ENCODE measurements at regions not wholly inside any gene's neighbourhood (a gene's known extent, or its start where the extent isn't known, plus 50 kb on each side); places are given as distances from the start of the nearest gene placed in this dataset.
"Not testable (repeated sequence)": the region's sequence is repeated elsewhere in the genome, so short reads cannot be mapped to it uniquely, and the experiment has no call there.

DNA sequence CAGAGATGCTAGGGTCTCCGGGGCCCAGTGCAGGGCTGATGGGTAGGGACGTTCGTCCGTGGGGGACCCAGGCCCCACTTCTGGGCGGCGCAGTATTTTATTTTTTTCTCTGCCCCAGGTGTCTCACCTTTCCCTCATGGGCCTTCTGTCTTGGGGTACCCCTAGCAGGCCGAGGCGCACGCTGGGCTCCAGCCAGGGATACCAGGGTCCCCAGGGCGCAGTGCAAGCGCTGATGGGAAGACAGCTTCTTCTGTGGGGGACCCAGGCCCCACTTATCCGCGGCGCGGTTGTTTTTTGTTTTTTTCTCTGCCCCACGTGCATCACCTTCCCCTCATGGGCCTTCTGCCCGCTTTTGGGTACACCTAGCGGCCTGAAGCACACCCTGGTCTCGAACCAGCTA is 1572.8 kb downstream of the TSPY10 start:
- CTCF ChIA-PET (ENCODE audit: partially characterized antibody); H4K8ac ChIP-seq (ENCODE audit: extremely low read depth, insufficient read depth, low read length); H2BK120ac ChIP-seq (replicated peaks; ENCODE audit: low read depth, low read length); H3K79me1 ChIP-seq (ENCODE audit: low read depth, low read length); H3K79me2 ChIP-seq (ENCODE audit: control insufficient read depth in 1 of 2, insufficient read depth in 2 of 2, low read length in 2 of 2); H3K36me3 ChIP-seq (ENCODE audit: control insufficient read depth in 2 of 4, insufficient read depth in 4 of 4, low read length in 3 of 4); DNase-seq (ENCODE audit: low read depth in 1 of 2, low spot score in 2 of 2); H2BK12ac ChIP-seq (ENCODE audit: low read depth, low read length); H3K18ac ChIP-seq (ENCODE audit: extremely low read depth, low read length); H4K20me1 ChIP-seq (replicated peaks in 1 of 2; ENCODE audit: control insufficient read depth in 1 of 2, insufficient read depth in 2 of 2, low read length in 2 of 2); H2BK15ac ChIP-seq (ENCODE audit: low read length); H4K91ac ChIP-seq (replicated peaks; ENCODE audit: insufficient read length, low read length); H3K23me2 ChIP-seq (ENCODE audit: low read depth, low read length); H2BK5ac ChIP-seq (ENCODE audit: low read depth, low read length); H2AFZ ChIP-seq (ENCODE audit: low read length); H3K27me3 ChIP-seq (replicated peaks in 1 of 4; ENCODE audit: control insufficient read depth in 3 of 4, extremely low read depth in 1 of 4, insufficient read depth in 3 of 4, low read length in 3 of 4); FAIRE-seq; H2BK20ac ChIP-seq (ENCODE audit: low read length); H3K4me3 ChIP-seq (ENCODE audit: extremely low read depth in 1 of 4, insufficient read depth in 2 of 4, low read depth in 3 of 4, low read length in 4 of 4); H4K5ac ChIP-seq (ENCODE audit: insufficient read length, low read depth, low read length); H3K9ac ChIP-seq (replicated peaks in 1 of 4; ENCODE audit: extremely low read depth in 1 of 4, low read depth in 3 of 4, low read length in 3 of 4); H3K4me2 ChIP-seq (ENCODE audit: insufficient read depth in 1 of 2, low read depth in 2 of 2, low read length in 2 of 2); POLR2A ChIA-PET (ENCODE audit: partially characterized antibody); H2AK5ac ChIP-seq (ENCODE audit: low read depth, low read length); H3K56ac ChIP-seq (replicated peaks; ENCODE audit: insufficient read length, low read depth, low read length); H3K4me1 ChIP-seq (replicated peaks in 1 of 4; ENCODE audit: control insufficient read depth in 3 of 4, insufficient read depth in 4 of 4, low read length in 3 of 4); H3K27ac ChIP-seq (ENCODE audit: low read depth, low read length); H3K23ac ChIP-seq (ENCODE audit: insufficient read length); H3K4ac ChIP-seq (replicated peaks; ENCODE audit: insufficient read length, low read depth, low read length); H3K14ac ChIP-seq (ENCODE audit: insufficient read length): not testable (repeated sequence)
- peaks cover 3 to 66% of the 10 kb centered on the region in 2 experiments; a peak in 2 of 4 replicates for H3K9me3 ChIP-seq (ENCODE audit: insufficient read depth in 2 of 2, low read depth in 1 of 2, low read length in 1 of 2)
- 88% methylated on average over 6 of the region's 19 CpGs; no CpG with 5 or more reads in 1 of the 2 experiments for WGBS, 2 experiments (ENCODE audit: extremely low coverage in 1 of 2, insufficient coverage in 1 of 2, insufficient read length in 1 of 2, insufficient replicate concordance in 2 of 2, low coverage in 1 of 2, low lambda C conversion rate in 2 of 2, missing lambda C conversion rate in 1 of 2)

DNA sequence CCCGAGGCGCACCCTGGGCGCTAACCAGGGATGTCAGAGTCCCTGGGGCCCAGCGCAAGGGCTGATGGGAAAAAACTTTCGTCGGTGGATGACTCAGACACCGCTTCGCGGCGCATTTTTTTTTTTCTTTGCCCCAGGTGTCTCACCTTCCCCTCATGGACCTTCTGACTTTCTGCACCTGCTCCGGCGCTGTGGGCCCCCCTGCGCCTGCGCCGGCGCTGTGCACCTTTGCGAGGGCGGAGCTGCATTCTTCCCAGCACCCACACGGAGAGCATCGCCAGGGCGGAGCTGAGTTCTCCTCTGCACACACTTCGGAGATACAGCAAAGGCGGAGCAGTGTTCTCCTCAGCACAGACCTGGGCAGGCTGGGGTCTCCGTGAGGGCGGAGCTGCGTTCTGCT is 1575.3 kb downstream of the TSPY10 start:
- H3K79me1 ChIP-seq (ENCODE audit: low read depth, low read length); H4K8ac ChIP-seq (ENCODE audit: extremely low read depth, insufficient read depth, low read length); POLR2A ChIA-PET (ENCODE audit: partially characterized antibody); H3K4me1 ChIP-seq (replicated peaks in 1 of 4; ENCODE audit: control insufficient read depth in 3 of 4, insufficient read depth in 4 of 4, low read length in 3 of 4); H3K4me3 ChIP-seq (ENCODE audit: extremely low read depth in 1 of 4, insufficient read depth in 2 of 4, low read depth in 3 of 4, low read length in 4 of 4); H4K91ac ChIP-seq (replicated peaks; ENCODE audit: insufficient read length, low read length); H3K27me3 ChIP-seq (replicated peaks in 1 of 4; ENCODE audit: control insufficient read depth in 3 of 4, extremely low read depth in 1 of 4, insufficient read depth in 3 of 4, low read length in 3 of 4); H2AFZ ChIP-seq (ENCODE audit: low read length); H4K5ac ChIP-seq (ENCODE audit: insufficient read length, low read depth, low read length); H3K56ac ChIP-seq (replicated peaks; ENCODE audit: insufficient read length, low read depth, low read length); H2BK12ac ChIP-seq (ENCODE audit: low read depth, low read length); H3K18ac ChIP-seq (ENCODE audit: extremely low read depth, low read length); H3K36me3 ChIP-seq (ENCODE audit: control insufficient read depth in 2 of 4, insufficient read depth in 4 of 4, low read length in 3 of 4); H3K23me2 ChIP-seq (ENCODE audit: low read depth, low read length); CTCF ChIA-PET (ENCODE audit: partially characterized antibody); H2AK5ac ChIP-seq (ENCODE audit: low read depth, low read length); H3K23ac ChIP-seq (ENCODE audit: insufficient read length); DNase-seq (ENCODE audit: low read depth in 1 of 2, low spot score in 2 of 2); H2BK5ac ChIP-seq (ENCODE audit: low read depth, low read length); FAIRE-seq; H3K4me2 ChIP-seq (ENCODE audit: insufficient read depth in 1 of 2, low read depth in 2 of 2, low read length in 2 of 2); H2BK15ac ChIP-seq (ENCODE audit: low read length); H2BK20ac ChIP-seq (ENCODE audit: low read length); H2BK120ac ChIP-seq (replicated peaks; ENCODE audit: low read depth, low read length); H4K20me1 ChIP-seq (replicated peaks in 1 of 2; ENCODE audit: control insufficient read depth in 1 of 2, insufficient read depth in 2 of 2, low read length in 2 of 2); H3K14ac ChIP-seq (ENCODE audit: insufficient read length); H3K4ac ChIP-seq (replicated peaks; ENCODE audit: insufficient read length, low read depth, low read length); H3K79me2 ChIP-seq (ENCODE audit: control insufficient read depth in 1 of 2, insufficient read depth in 2 of 2, low read length in 2 of 2); H3K9ac ChIP-seq (replicated peaks in 1 of 4; ENCODE audit: extremely low read depth in 1 of 4, low read depth in 3 of 4, low read length in 3 of 4); H3K27ac ChIP-seq (ENCODE audit: low read depth, low read length): not testable (repeated sequence)
- 86% methylated on average over 11 of the region's 26 CpGs; no CpG with 5 or more reads in 1 of the 2 experiments for WGBS, 2 experiments (ENCODE audit: extremely low coverage in 1 of 2, insufficient coverage in 1 of 2, insufficient read length in 1 of 2, insufficient replicate concordance in 2 of 2, low coverage in 1 of 2, low lambda C conversion rate in 2 of 2, missing lambda C conversion rate in 1 of 2)
- peaks cover 3 to 71% of the 10 kb centered on the region in 2 experiments; a peak in 2 of 4 replicates for H3K9me3 ChIP-seq (ENCODE audit: insufficient read depth in 2 of 2, low read depth in 1 of 2, low read length in 1 of 2)

Measured in H1 (cell line).